ENCODE measurements at regions not wholly inside any gene's neighbourhood (a gene's known extent, or its start where the extent isn't known, plus 50 kb on each side); places are given as distances from the start of the nearest gene placed in this dataset.

DNA sequence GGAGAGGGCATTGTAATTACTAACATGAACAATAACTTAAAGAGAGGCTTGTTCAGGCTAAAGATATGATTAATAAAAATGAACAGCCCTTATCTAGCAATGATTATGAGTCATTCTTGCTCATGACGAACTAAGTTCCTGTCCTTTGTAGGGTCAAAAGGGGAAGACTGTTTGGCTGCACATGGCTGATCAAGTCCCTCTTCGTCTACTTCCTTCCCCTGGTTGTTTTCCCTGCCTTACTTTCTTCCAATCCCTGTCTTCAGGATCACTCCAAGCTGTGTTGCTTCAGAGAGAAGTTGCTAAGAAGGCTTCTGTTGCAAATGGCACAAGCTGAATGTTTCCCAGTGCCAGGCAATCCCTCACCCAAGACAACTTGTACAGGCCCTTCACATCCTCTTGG lies 115.0 kb upstream of the HS3ST1 start:
- TF ChIP-seq, protein P1, sequence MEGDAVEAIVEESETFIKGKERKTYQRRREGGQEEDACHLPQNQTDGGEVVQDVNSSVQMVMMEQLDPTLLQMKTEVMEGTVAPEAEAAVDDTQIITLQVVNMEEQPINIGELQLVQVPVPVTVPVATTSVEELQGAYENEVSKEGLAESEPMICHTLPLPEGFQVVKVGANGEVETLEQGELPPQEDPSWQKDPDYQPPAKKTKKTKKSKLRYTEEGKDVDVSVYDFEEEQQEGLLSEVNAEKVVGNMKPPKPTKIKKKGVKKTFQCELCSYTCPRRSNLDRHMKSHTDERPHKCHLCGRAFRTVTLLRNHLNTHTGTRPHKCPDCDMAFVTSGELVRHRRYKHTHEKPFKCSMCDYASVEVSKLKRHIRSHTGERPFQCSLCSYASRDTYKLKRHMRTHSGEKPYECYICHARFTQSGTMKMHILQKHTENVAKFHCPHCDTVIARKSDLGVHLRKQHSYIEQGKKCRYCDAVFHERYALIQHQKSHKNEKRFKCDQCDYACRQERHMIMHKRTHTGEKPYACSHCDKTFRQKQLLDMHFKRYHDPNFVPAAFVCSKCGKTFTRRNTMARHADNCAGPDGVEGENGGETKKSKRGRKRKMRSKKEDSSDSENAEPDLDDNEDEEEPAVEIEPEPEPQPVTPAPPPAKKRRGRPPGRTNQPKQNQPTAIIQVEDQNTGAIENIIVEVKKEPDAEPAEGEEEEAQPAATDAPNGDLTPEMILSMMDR (IDR thresholded peaks at IDR 0.05; ENCODE audit: low read depth, low read length), result no peak
- TF ChIP-seq EZH2phosphoT487 (IDR thresholded peaks at IDR 0.05; ENCODE audit: low read depth), result no peak
